ENCODE measurements at regions not wholly inside any gene's neighbourhood (a gene's known extent, or its start where the extent isn't known, plus 50 kb on each side); places are given as distances from the start of the nearest gene placed in this dataset.

DNA sequence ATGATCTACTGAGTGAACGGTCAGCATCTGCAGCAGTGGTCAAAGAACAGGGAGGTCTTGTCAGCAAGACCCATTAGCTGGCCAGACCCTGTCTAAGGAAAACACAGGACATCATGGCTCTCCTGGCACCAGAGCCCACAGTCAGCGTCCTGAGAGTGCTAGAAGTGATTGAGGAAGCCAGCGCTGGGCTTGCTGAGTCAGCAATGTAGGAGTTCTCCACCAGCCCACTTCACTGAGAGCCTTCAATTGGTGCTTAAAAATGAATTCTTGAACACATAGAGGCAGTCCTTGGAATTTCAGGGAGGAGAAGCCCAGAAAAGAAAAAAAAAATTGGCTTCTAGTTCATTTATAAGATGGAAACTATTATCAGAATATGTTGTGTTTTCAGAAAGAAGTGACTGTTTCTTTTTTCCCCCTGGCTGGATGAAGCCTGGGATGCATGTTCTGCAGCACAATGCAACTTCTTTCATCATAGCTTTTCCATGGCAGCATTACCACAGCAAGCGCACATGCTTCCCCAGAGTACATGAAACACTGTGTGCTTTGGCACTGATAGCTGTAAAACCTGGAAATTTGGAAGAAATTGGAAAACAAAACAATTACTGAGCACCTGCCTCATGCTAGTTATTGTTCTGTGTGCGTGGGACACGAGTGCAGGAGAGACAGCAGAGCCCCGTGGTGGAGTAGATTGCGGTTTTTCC lies 899.9 kb downstream of the C6orf118 start:
- DNase-seq = no peak
- H3K4me1 Mint-ChIP-seq (ENCODE audit: low read depth, unreplicated experiment) = peaks cover 2% of the 10 kb centered on the region
- no peaks in the 10 kb centered on the region for H3K27me3 Mint-ChIP-seq (ENCODE audit: unreplicated experiment)
- no peak overlapping the region for H3K4me3 Mint-ChIP-seq (ENCODE audit: unreplicated experiment)
- H3K9me3 Mint-ChIP-seq (ENCODE audit: unreplicated experiment) = no peaks in the 10 kb centered on the region
- no peaks in the 10 kb centered on the region for H3K36me3 Mint-ChIP-seq (ENCODE audit: unreplicated experiment)
- TF ChIP-seq, protein P1, sequence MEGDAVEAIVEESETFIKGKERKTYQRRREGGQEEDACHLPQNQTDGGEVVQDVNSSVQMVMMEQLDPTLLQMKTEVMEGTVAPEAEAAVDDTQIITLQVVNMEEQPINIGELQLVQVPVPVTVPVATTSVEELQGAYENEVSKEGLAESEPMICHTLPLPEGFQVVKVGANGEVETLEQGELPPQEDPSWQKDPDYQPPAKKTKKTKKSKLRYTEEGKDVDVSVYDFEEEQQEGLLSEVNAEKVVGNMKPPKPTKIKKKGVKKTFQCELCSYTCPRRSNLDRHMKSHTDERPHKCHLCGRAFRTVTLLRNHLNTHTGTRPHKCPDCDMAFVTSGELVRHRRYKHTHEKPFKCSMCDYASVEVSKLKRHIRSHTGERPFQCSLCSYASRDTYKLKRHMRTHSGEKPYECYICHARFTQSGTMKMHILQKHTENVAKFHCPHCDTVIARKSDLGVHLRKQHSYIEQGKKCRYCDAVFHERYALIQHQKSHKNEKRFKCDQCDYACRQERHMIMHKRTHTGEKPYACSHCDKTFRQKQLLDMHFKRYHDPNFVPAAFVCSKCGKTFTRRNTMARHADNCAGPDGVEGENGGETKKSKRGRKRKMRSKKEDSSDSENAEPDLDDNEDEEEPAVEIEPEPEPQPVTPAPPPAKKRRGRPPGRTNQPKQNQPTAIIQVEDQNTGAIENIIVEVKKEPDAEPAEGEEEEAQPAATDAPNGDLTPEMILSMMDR (IDR thresholded peaks at IDR 0.05; ENCODE audit: partially characterized antibody, unreplicated experiment) = no peak
- H3K27ac Mint-ChIP-seq (ENCODE audit: unreplicated experiment) = no peak overlapping the region

DNA sequence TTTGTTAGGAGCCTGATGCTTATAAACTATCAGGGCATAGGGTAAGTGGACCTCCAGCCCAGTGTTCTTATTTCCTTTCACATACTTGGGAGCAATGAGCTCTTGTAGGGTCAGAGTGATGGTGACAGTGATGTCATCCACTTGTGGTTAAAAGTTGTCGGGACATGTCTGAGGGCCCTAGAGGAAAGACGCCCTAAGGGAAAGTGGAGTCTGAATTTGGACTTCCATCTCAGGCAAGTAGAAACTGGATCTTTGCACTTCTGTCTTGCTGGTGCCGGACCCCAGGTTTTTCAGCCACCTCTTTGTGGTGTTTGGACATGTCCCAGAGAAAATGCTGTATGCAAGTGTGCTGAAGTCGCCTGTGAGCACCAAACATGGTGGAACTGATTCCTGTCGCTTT lies 900.5 kb downstream of the C6orf118 start:
- Mint-ChIP-seq H3K4me1 (ENCODE audit: low read depth, unreplicated experiment) (peaks cover 2% of the 10 kb centered on the region), H3K27me3 (ENCODE audit: unreplicated experiment) (no peaks in the 10 kb centered on the region), H3K27ac (ENCODE audit: unreplicated experiment) (no peak overlapping the region), H3K4me3 (ENCODE audit: unreplicated experiment) (no peak overlapping the region), H3K9me3 (ENCODE audit: unreplicated experiment) (no peaks in the 10 kb centered on the region), H3K36me3 (ENCODE audit: unreplicated experiment) (no peaks in the 10 kb centered on the region)
- TF ChIP-seq, protein P1 (IDR thresholded peaks at IDR 0.05; ENCODE audit: partially characterized antibody, unreplicated experiment) = no peak
- DNase-seq = no peak

DNA sequence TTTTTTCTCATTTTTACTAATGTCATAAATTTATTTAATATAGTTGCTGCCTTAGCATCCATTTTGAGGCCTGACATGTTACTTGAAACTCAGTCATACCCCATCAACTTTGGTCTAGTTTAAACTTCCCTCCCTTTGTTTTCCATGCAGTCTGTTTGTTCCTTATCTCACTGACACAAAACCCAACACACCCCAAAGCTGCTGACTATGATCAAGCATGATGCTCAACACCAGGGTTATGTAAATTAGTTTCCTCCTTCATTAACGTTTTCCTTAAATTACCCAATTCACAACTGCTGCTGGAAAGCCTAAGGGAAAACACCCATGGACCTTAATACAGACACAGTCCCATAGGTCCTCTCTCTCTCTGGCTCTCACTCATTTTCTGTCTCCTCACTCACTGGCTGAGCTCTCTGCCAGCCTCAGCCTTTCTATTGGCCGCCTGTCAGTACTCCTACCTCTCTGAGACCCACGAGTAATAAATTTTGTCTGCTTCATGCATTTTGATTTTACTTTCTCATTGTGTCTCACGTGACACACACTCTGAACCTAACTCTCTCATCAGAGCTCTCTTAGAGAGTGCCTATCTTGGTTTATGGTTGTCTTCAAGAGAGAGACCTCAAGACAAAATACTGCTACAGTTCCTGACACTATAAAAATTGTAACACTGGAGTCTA lies 904.5 kb downstream of the C6orf118 start:
- DNase-seq = no peak
- H3K4me3 Mint-ChIP-seq (ENCODE audit: unreplicated experiment) = no peak overlapping the region
- no peaks in the 10 kb centered on the region for H3K27me3 Mint-ChIP-seq (ENCODE audit: unreplicated experiment)
- no peaks in the 10 kb centered on the region for H3K9me3 Mint-ChIP-seq (ENCODE audit: unreplicated experiment)
- TF ChIP-seq, protein P1 (IDR thresholded peaks at IDR 0.05; ENCODE audit: partially characterized antibody, unreplicated experiment) = no peak
- H3K27ac Mint-ChIP-seq (ENCODE audit: unreplicated experiment) = no peak overlapping the region
- peaks cover under 1% of the 10 kb centered on the region for H3K4me1 Mint-ChIP-seq (ENCODE audit: low read depth, unreplicated experiment)
- no peaks in the 10 kb centered on the region for H3K36me3 Mint-ChIP-seq (ENCODE audit: unreplicated experiment)

DNA sequence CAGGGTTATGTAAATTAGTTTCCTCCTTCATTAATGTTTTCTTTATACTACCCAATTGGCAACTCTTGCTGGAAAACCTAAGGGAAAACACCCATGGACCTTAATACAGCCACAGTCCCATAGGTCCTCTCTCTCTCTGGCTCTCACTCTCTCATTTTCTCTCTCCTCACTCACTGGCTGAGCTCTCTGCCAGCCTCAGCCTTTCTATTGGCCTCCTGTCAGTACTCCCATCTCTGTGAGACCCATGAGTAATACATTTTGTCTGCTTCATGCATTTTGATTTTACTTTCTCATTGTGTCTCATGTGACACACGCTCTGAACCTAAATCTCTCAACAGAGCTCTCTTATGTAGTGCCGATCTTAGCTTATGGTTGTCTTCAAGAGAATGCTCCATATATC lies 907.5 kb downstream of the C6orf118 start:
- DNase-seq = no peak
- Mint-ChIP-seq H3K36me3 (ENCODE audit: unreplicated experiment) (no peaks in the 10 kb centered on the region), H3K4me3 (ENCODE audit: unreplicated experiment) (no peak overlapping the region), H3K9me3 (ENCODE audit: unreplicated experiment) (no peaks in the 10 kb centered on the region), H3K27me3 (ENCODE audit: unreplicated experiment) (no peaks in the 10 kb centered on the region), H3K4me1 (ENCODE audit: low read depth, unreplicated experiment) (no peaks in the 10 kb centered on the region), H3K27ac (ENCODE audit: unreplicated experiment) (no peak overlapping the region)
- TF ChIP-seq, protein P1 (IDR thresholded peaks at IDR 0.05; ENCODE audit: partially characterized antibody, unreplicated experiment) = no peak

DNA sequence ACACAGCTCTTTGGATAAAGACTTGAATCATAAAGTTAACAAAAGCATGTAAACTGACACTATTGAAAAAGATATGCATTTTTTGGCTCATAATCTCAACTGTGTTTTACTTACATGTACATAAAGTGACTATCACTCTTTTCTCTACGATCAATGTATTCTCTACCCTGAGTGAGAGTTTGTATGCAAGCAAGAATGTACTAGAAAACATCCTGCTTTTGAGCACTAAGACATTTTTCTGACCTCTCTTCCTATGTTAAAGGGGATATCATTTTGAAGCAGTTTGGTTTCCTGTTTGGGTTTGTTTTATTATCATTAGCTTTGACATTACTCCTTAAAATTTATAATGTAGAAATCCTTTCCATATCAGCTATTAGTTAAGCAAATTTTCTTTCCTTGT lies 910.8 kb downstream of the C6orf118 start:
- H3K27me3 Mint-ChIP-seq (ENCODE audit: unreplicated experiment) = peaks cover 2% of the 10 kb centered on the region
- no peaks in the 10 kb centered on the region for H3K9me3 Mint-ChIP-seq (ENCODE audit: unreplicated experiment)
- no peak overlapping the region for H3K4me3 Mint-ChIP-seq (ENCODE audit: unreplicated experiment)
- TF ChIP-seq, protein P1 (IDR thresholded peaks at IDR 0.05; ENCODE audit: partially characterized antibody, unreplicated experiment) = no peak
- H3K36me3 Mint-ChIP-seq (ENCODE audit: unreplicated experiment) = no peaks in the 10 kb centered on the region
- no peak overlapping the region for H3K27ac Mint-ChIP-seq (ENCODE audit: unreplicated experiment)
- peaks cover 4% of the 10 kb centered on the region for H3K4me1 Mint-ChIP-seq (ENCODE audit: low read depth, unreplicated experiment)
- no peak for DNase-seq
